Sigmoid colon (tissue), 6 donors: ENCODE measurements at regions not wholly inside any gene's neighbourhood (a gene's known extent, or its start where the extent isn't known, plus 50 kb on each side); places are given as distances from the start of the nearest gene placed in this dataset.

ENCODE experiments used
- DNase-seq: peaks from one replicate; pipeline ENCODE4 v3.0.0-alpha.2; 2019
- H3K27ac ChIP-seq, 4 donors: fragments of 200-600 bp; sonication (generic); one replicate each; pipeline ENCODE4 v1.5.1; 2016 to 2019; ENCODE audit warnings: mild to moderate bottlenecking in 1 of 4
- H3K27me3 ChIP-seq, 3 donors: fragments of 200-600 bp; sonication (generic); one replicate each; pipeline ENCODE4 v1.5.1; 2019; ENCODE audit warnings: mild to moderate bottlenecking in 1 of 3
- H3K36me3 ChIP-seq, 4 donors: fragments of 200-600 bp; sonication (generic); one replicate each; pipeline ENCODE4 v1.5.1; 2016 to 2019
- H3K4me1 ChIP-seq, 4 donors: fragments of 200-600 bp; sonication (generic); one replicate each; pipeline ENCODE4 v1.5.1; 2017 to 2019
- H3K4me3 ChIP-seq, 4 donors: fragments of 200-600 bp; sonication (generic); one replicate each; pipeline ENCODE4 v1.5.1; 2017 to 2019; ENCODE audit warnings: mild to moderate bottlenecking in 2 of 4, moderate library complexity in 1 of 4
- H3K9me3 ChIP-seq, 4 donors: fragments of 200-600 bp in 3 of 4; sonication (generic) in 3 of 4; one replicate each; pipeline versions ENCODE4 v1.5.1 to v1.6.1; 2013 to 2019
- EP300 ChIP-seq, 4 donors: sonication (generic); formaldehyde crosslinking; IDR thresholded peaks; one replicate each; pipeline ENCODE4 v1.6.1; 2017; ENCODE audit warnings: antibody characterized with exemption in 4 of 4
- POLR2A ChIP-seq, 2 donors: fragments of 450-650 bp; IDR thresholded peaks; one replicate each; pipeline ENCODE4 v1.6.1; 2016; ENCODE audit warnings: antibody characterized with exemption in 2 of 2, mild to moderate bottlenecking in 2 of 2, moderate library complexity in 2 of 2
- POLR2AphosphoS5 ChIP-seq, 4 donors: sonication (generic); formaldehyde crosslinking; IDR thresholded peaks; one replicate each; pipeline ENCODE4 v1.6.1; 2017; ENCODE audit warnings: antibody characterized with exemption in 4 of 4
- WGBS, 2 donors: extraction: QIAGEN DNeasy Blood & Tissue Kit; methylation state at CpG; one replicate each; pipeline ENCODE4 v1.1.7; 2013; 5-methylcytosine and 5-hydroxymethylcytosine counted together
- intact Hi-C: fragments of 100-400 bp; cut with DNase I; formaldehyde crosslinking; loops from one replicate; pipeline ENCODE4 v1.15.1; 2023
- TF ChIP-seq, protein P1 (sequence below), 4 experiments: fragments of 450-650 bp in 3 of 4; fragments of 200-600 bp in 1 of 4; IDR thresholded peaks; one replicate each; pipeline ENCODE4 v1.5.1; 2016 to 2019; ENCODE audit warnings: antibody characterized with exemption in 4 of 4, mild to moderate bottlenecking in 3 of 4, moderate library complexity in 2 of 4
- donor health status: healthy with polysubstance abuse.
- donor health status: healthy.

DNA sequence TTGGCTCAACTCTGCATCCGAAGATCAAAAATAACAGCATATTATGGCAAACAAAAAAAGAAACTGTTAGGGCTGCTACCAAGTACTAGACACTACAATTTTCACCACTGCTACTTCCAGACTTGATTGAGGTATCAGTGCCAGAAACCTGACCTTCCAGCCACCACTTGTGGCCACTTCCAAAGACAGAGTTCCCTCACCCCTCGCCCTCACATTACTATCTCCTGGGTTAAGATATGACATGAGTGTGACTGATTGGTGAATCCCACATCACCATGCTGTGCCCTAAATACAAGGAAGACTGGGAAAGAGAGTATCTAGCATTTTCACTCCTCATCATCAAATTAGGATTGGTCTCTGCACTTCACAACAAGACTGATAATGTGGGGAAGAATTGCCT lies 296.1 kb upstream of the NT5C1B start:
- DNase-seq: no peak
- intact Hi-C loops: no loop called here
- no peaks in the 10 kb centered on the region for H3K9me3 ChIP-seq
- TF ChIP-seq POLR2AphosphoS5 (IDR thresholded peaks at IDR 0.05): no peak
- TF ChIP-seq EP300 (IDR thresholded peaks at IDR 0.05): no peak
- H3K4me3 ChIP-seq: no peak overlapping the region
- H3K27ac ChIP-seq: no peak overlapping the region
- H3K36me3 ChIP-seq: no peaks in the 10 kb centered on the region
- WGBS, 2 donors: 64 to 67% methylated on average over 2 of the region's 2 CpGs
- H3K27me3 ChIP-seq: no peaks in the 10 kb centered on the region
- H3K4me1 ChIP-seq: peaks cover 2 to 15% (median 11%) of the 10 kb centered on the region in 4 donors

DNA sequence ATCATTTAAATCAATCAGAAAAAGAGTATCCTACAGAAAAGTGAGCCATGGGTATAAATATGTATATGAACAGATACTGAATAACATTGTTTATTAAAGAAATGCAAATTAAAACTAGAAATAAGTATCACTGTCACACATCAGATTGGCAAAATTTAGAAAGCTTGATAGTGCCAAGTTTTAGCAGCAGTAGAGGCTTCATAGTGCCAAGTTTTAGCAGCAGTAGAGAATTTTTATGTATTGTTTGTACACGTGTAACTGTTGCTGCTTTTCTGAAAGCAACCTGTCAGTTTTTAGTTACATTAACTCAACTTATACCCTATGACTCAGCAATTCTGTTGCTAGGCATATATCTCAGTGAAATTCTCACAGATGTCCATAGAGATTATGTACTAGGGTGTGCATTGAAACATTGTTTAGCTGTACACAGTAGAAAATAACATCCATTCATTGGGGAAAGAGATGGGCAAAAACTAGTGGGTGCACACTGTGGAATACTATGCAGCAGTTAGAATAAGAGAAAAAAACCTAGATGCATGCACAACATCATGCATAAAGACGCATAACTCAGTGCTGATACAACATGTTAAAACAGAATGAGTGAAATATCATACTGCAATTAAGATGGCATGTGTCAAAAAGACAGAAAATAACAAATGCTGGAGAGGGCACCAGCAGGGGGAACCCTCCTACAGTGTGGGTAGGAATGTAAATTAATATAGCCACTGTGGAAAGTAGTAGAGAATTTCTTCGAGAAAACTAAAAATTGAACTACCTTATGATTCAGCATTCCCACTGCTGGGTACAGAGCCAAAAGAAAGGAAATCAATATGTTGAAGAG lies 294.5 kb upstream of the NT5C1B start:
- no peak for DNase-seq
- intact Hi-C loops: no loop called here
- no peak overlapping the region for H3K27ac ChIP-seq
- 67% methylated on average over 3 of the region's 3 CpGs for WGBS, 2 donors
- H3K4me1 ChIP-seq: no peaks in the 10 kb centered on the region
- H3K4me3 ChIP-seq: no peak overlapping the region
- no peaks in the 10 kb centered on the region for H3K36me3 ChIP-seq
- H3K27me3 ChIP-seq: no peaks in the 10 kb centered on the region
- no peaks in the 10 kb centered on the region for H3K9me3 ChIP-seq
- no peak for TF ChIP-seq POLR2A (IDR thresholded peaks at IDR 0.05)
- no peak for TF ChIP-seq EP300 (IDR thresholded peaks at IDR 0.05)
- TF ChIP-seq, protein P1, sequence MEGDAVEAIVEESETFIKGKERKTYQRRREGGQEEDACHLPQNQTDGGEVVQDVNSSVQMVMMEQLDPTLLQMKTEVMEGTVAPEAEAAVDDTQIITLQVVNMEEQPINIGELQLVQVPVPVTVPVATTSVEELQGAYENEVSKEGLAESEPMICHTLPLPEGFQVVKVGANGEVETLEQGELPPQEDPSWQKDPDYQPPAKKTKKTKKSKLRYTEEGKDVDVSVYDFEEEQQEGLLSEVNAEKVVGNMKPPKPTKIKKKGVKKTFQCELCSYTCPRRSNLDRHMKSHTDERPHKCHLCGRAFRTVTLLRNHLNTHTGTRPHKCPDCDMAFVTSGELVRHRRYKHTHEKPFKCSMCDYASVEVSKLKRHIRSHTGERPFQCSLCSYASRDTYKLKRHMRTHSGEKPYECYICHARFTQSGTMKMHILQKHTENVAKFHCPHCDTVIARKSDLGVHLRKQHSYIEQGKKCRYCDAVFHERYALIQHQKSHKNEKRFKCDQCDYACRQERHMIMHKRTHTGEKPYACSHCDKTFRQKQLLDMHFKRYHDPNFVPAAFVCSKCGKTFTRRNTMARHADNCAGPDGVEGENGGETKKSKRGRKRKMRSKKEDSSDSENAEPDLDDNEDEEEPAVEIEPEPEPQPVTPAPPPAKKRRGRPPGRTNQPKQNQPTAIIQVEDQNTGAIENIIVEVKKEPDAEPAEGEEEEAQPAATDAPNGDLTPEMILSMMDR (IDR thresholded peaks at IDR 0.05): no peak
- no peak for TF ChIP-seq POLR2AphosphoS5 (IDR thresholded peaks at IDR 0.05)

DNA sequence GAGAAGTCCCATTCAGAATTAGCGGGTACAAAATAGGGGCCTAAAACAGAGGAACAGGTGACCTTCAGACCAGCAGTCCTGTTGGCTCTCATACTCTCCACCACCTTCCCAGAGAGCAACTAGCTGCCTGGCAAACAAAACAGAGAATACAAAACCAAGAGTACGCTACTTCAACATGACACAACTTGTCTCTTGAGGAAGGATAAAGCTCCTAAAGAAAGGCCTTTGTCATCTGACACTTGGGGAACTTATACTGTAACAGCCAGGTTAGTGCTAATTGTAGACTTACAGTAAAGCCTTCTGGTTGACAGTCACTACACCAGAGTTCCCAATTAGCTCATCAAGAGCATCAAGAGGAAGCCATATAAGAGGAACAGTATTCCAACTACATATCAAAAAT lies 282.1 kb upstream of the NT5C1B start:
- no peak for DNase-seq
- Histone ChIP-seq H3K36me3 (no peaks in the 10 kb centered on the region), H3K4me1 (no peaks in the 10 kb centered on the region), H3K9me3 (no peaks in the 10 kb centered on the region), H3K27me3 (no peaks in the 10 kb centered on the region), H3K27ac (no peak overlapping the region), H3K4me3 (no peak overlapping the region)
- 98% methylated on average over 2 of the region's 2 CpGs for WGBS, 2 donors
- TF ChIP-seq POLR2AphosphoS5 (IDR thresholded peaks at IDR 0.05): no peak
- TF ChIP-seq POLR2A (IDR thresholded peaks at IDR 0.05): no peak
- no peak for TF ChIP-seq EP300 (IDR thresholded peaks at IDR 0.05)
- TF ChIP-seq, protein P1 (IDR thresholded peaks at IDR 0.05): no peak
- intact Hi-C loops: no loop called here

DNA sequence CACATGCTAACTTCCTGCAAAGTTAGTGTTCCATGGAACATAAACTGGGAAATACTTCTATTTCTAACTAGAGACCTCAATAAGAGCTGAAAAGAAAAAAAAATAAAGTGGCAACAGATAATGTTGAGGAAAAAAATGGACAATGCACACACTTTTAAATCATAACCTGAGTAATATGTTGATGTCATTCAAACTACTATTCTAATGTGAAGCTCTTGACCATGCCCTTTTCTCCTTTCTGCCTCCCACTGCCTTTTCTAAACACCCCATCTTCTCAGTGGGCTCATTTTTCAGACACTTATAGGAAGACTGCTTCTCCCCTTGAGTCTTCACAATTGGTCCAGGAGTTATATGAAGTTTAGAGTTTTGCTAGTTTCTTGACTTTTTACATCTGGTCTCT lies 280.9 kb upstream of the NT5C1B start:
- no peaks in the 10 kb centered on the region for H3K9me3 ChIP-seq
- H3K4me3 ChIP-seq: no peak overlapping the region
- no peak overlapping the region for H3K27ac ChIP-seq
- H3K4me1 ChIP-seq: no peaks in the 10 kb centered on the region
- intact Hi-C loops: no loop called here
- no peaks in the 10 kb centered on the region for H3K27me3 ChIP-seq
- DNase-seq: no peak
- TF ChIP-seq, protein P1 (IDR thresholded peaks at IDR 0.05): no peak
- TF ChIP-seq POLR2AphosphoS5 (IDR thresholded peaks at IDR 0.05) (no peak), EP300 (IDR thresholded peaks at IDR 0.05) (no peak), POLR2A (IDR thresholded peaks at IDR 0.05) (no peak)
- no peaks in the 10 kb centered on the region for H3K36me3 ChIP-seq

DNA sequence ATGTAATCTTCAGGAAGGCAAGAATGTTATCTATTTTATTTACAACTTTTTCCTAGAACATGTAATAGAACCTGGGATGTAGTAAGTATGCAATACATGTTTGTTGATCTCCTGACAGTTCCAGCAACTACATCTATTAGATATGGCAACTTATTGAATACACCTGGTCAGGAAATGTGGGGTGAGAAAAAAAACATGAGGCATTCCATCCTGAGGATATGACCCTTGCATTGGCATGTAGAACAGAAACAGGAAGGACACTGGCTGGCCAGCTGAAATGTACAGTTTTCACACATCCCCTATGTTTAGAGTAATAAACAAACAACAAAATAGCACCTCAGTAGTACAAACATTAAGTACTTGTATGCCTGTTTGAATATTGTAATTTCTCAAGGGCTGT lies 272.6 kb upstream of the NT5C1B start:
- Histone ChIP-seq H3K36me3 (no peaks in the 10 kb centered on the region), H3K4me1 (no peaks in the 10 kb centered on the region), H3K27me3 (no peaks in the 10 kb centered on the region), H3K9me3 (no peaks in the 10 kb centered on the region), H3K4me3 (no peak overlapping the region), H3K27ac (no peak overlapping the region)
- intact Hi-C loops: no loop called here
- no peak for DNase-seq
- TF ChIP-seq POLR2A (IDR thresholded peaks at IDR 0.05) (no peak), EP300 (IDR thresholded peaks at IDR 0.05) (no peak), POLR2AphosphoS5 (IDR thresholded peaks at IDR 0.05) (no peak)
- TF ChIP-seq, protein P1 (IDR thresholded peaks at IDR 0.05): no peak
